H1 (cell line): ENCODE measurements at regions not wholly inside any gene's neighbourhood (a gene's known extent, or its start where the extent isn't known, plus 50 kb on each side); places are given as distances from the start of the nearest gene placed in this dataset.

Experiments used
- RFX5 ChIP-seq: IDR thresholded peaks from 2 replicates; pipeline ENCODE4 v1.6.1; 2011; ENCODE audit warnings: low read depth, low read length, improper control_type of control experiment, borderline replicate concordance
- TF ChIP-seq, protein P1 (sequence below), 3 experiments: IDR thresholded peaks; 1 replicate in 2 of 3; 2 replicates in 1 of 3; pipeline versions ENCODE4 v1.5.1 to v1.6.1; 2011; ENCODE audit warnings: low read length in 3 of 3, mild to moderate bottlenecking in 3 of 3, inconsistent platforms in 2 of 3, low read depth in 1 of 3, moderate library complexity in 1 of 3; ENCODE audit not compliant: insufficient read depth in 1 of 3; ENCODE audit errors: control extremely low read depth in 1 of 3
- TF ChIP-seq, protein P2 (sequence below): IDR thresholded peaks from 2 replicates; pipeline ENCODE4 v1.6.1; 2011; ENCODE audit warnings: low read length, improper control_type of control experiment

DNA sequence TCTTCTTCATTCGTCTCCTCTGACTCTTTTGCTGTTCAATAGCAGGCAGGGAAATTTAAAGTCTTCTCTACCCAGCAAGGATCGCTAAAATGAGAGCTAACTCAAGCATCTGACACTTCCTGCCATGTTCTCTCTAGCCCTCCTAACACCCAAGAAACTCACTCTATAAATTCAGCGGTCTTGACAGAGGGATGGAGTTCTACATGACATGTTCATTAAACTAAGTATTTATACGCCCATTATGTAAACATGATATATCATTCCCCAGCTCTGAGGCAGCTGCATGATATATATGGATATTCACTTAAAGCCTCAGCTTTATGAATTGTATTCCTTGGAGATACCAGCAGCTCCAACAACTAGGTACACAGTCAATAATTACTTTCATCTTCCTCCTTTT, 231.0 kb downstream of the METTL4 start:
- TF ChIP-seq, protein P1, sequence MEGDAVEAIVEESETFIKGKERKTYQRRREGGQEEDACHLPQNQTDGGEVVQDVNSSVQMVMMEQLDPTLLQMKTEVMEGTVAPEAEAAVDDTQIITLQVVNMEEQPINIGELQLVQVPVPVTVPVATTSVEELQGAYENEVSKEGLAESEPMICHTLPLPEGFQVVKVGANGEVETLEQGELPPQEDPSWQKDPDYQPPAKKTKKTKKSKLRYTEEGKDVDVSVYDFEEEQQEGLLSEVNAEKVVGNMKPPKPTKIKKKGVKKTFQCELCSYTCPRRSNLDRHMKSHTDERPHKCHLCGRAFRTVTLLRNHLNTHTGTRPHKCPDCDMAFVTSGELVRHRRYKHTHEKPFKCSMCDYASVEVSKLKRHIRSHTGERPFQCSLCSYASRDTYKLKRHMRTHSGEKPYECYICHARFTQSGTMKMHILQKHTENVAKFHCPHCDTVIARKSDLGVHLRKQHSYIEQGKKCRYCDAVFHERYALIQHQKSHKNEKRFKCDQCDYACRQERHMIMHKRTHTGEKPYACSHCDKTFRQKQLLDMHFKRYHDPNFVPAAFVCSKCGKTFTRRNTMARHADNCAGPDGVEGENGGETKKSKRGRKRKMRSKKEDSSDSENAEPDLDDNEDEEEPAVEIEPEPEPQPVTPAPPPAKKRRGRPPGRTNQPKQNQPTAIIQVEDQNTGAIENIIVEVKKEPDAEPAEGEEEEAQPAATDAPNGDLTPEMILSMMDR (IDR thresholded peaks at IDR 0.05; ENCODE audit: control extremely low read depth in 1 of 3, insufficient read depth in 1 of 3, low read depth in 1 of 3, low read length in 3 of 3), result no peak
- TF ChIP-seq, protein P2, sequence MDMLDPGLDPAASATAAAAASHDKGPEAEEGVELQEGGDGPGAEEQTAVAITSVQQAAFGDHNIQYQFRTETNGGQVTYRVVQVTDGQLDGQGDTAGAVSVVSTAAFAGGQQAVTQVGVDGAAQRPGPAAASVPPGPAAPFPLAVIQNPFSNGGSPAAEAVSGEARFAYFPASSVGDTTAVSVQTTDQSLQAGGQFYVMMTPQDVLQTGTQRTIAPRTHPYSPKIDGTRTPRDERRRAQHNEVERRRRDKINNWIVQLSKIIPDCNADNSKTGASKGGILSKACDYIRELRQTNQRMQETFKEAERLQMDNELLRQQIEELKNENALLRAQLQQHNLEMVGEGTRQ, result no peak
- TF ChIP-seq RFX5, result no peak
